HG02763 (cell line): ENCODE measurements at regions not wholly inside any gene's neighbourhood (a gene's known extent, or its start where the extent isn't known, plus 50 kb on each side); places are given as distances from the start of the nearest gene placed in this dataset.

Source experiments
- ATAC-seq: cut with Tn5 transposase; IDR thresholded peaks from one replicate; pipeline ENCODE4 v1.9.1; 2021; ENCODE audit warnings: mild to moderate bottlenecking, moderate library complexity; ENCODE audit not compliant: unreplicated experiment

DNA sequence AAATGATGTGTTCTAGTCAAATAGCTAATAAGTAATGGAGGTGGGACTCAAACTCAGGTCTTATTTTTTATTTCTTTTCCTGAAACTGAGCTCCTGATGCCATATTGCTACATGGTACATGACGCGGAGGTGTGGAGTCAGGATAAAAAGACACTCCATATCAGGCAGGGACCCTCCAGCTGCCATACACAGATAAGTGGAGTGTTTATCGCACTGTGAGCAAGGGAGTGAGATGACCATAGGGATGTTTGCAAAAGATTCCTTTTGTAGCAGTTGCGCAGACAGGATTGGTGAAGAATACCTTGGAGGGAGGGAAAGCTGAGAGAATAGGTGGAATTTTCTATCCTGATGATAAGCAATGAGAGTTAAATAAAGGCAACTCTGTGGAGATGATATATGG is 657.2 kb downstream of the RNF144A start:
- ATAC-seq: no peak

DNA sequence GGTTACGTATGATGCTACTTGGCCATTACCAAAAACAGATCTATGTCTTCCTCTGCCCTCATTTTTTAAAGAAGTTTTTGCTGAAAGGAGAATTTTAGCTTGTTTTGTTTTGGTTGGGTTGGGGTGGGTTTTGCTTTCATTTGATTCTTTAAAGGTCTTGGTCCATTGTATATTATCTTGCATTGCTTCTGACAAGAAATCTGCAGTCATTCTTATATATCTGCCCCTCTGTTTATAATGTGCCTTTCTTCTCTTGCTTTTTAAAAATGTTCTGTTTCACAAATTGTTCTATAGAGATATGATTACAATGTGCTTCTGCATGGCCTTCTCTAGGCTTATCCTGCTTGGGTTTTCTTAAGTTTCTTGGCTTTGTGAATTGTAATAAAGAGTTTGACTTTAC is 660.6 kb downstream of the RNF144A start:
- no peak for ATAC-seq

GRCh38 chr2:7584017-7584416 is 666.8 kb downstream of the RNF144A start:
- ATAC-seq: no peak

- ATAC-seq: no peak
Observed at GRCh38 chr2:7586898-7587297, 669.7 kb downstream of the RNF144A start.

DNA sequence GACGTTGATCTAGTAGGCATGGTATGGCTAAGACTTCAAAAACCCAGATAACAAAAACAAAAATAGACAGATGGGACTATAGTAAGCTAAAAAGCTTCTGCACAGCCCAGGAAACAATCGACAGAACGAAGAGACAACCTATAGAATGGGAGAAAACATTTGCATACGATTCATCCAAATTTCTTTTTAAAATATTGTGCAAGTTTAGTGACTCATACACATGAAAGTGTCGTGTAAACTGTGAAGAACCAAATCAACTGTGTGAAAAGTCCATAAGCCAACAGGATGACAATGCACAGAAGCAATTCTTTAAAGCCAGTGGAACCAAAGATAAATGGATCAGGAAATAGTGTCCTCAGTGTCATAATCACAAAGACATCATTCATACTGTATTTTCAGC is 671.1 kb downstream of the RNF144A start:
- ATAC-seq: no peak

DNA sequence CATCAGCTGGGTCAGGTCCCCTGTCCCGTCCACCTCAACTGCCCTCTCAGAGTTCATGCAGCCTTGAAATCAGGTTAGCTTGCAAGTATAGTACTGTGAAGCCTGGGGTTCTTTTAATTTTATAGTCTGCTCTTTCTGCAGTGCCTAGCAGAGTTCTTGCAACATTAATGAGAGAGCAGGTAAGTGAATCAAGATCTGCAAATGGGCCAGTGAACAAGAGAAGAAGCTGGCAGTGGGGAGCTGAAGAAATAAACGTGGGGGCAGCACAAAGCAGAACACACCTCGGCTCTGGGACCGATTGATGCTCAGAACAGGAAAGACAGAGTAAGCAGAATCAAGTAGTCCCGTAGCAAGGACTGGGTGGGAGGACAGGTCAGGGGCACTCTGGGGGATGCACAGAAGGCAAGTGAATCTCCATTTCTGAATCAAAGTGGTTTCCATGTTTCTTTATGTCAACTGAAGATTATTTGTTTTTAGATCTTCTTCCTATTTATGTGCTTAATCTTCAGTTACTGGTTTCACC is 675.5 kb downstream of the RNF144A start:
- ATAC-seq: no peak

GRCh38 chr2:7593360-7593759 is 676.1 kb downstream of the RNF144A start:
- ATAC-seq: no peak

GRCh38 chr2:7594211-7594610 is 677.0 kb downstream of the RNF144A start:
- ATAC-seq: no peak

DNA sequence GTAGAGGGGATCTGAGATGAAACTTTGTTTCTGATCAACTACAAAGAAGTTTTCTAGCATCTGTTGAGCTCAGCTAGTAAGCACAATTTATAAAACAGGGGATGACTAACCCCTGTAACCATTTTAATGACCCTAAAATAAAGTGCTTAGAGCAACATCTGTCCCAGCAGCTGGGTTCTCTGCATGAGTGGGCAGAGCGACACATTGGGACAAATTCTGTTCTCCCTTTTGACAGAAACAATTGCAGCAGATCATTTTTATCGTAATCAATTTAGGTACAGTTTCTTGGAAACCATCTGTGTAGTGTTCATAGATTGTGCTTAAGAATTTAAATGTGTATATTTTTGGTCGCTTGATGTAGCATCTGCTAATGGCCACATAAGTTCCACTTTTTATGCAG is 678.0 kb downstream of the RNF144A start:
- no peak for ATAC-seq

DNA sequence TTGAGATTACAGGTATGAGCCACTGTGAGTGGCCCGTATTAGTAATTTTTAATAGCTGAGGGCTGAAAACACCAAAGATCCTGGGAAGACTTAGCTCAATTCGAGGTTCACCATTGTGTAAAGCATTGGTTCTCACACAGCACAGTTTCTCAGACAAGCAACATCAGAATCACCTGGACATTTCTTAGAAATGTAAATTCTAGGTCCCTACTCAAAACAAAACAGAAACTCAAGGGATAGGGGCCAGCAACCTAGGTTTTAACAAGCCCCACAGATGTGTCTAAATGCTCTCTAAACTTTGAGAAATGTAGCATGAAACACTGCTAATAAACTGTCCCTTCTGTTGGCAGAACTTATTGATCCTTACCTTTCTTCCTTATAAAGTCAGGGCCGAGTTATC is 681.2 kb downstream of the RNF144A start:
- no peak for ATAC-seq

- ATAC-seq: no peak
Observed at GRCh38 chr2:7599462-7600258, 682.4 kb downstream of the RNF144A start.

DNA sequence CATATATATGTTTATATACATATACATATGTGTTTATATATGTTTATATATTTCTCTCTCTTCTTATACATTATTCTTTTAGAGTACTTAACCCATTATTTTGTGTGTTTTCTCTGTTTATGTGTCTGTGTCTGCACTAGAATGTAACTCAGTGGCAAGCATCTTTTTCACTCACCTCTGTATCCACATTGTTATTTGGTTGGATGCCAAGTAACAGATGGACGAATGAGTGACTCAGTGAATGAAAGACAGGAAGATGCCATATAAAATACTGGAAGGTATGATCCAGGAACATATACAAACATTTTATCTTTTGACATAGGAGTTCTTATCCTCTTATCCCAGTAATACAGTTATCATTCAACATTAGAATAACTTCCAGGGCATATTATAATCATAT is 684.8 kb downstream of the RNF144A start:
- no peak for ATAC-seq

DNA sequence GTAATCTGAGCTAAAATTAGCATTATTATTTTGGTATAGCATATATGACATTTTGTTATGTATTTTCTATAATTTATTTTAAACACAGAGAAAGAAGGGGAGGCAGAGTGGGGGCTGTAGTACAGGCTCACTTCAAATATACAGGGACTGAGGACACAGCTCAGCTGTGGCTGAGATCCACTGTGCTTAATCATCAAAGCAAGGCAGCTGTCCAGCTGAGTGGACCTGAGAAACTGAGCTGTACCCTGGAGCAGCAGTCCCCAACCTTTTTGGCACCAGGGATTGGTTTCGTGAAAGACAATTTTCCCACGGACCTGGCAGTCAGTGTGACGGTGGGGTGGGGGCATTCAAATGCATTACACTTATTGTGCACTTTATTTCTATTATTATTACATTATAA is 687.2 kb downstream of the RNF144A start:
- ATAC-seq: no peak

DNA sequence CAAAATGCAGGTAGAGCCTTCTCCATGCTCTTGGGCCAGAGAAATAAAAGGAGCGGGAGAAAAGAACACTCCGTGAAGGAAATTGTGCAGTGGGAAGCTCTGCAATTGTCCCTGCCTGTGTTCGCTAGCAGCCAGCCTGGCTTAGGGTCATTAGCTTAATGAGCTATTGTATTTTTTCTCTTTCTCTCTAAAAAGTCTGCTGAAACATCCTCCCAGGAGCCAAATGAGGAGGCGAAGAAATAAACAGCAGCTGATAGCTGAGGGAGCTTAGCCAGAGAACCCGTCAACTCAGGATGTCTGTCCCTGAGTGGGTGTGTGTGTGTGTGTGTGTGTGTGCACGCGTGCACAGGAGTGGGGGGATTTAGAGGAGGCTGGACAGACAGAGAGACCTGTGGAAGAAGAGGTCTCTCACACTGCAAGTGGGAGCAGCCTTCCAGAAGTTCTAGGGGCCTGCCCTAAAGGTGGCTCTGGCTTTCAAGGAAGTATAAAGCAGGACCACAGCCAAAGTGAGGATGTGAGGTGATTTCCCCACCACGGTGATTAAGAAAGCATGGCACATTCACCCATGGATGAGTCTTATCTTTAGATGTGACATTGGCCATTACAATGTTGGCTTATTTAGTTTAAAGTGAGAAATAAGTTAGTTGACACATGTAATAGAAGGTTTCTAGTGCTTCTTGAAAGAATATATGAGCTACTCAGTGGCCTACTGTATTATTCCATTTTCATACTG is 690.4 kb downstream of the RNF144A start:
- no peak for ATAC-seq

- ATAC-seq: no peak
Observed at GRCh38 chr2:7609556-7609955, 692.3 kb downstream of the RNF144A start.

- ATAC-seq: no peak
Observed at GRCh38 chr2:7609974-7610373, 692.8 kb downstream of the RNF144A start.

- no peak for ATAC-seq
Observed at GRCh38 chr2:7611750-7612149, 694.5 kb downstream of the RNF144A start.

DNA sequence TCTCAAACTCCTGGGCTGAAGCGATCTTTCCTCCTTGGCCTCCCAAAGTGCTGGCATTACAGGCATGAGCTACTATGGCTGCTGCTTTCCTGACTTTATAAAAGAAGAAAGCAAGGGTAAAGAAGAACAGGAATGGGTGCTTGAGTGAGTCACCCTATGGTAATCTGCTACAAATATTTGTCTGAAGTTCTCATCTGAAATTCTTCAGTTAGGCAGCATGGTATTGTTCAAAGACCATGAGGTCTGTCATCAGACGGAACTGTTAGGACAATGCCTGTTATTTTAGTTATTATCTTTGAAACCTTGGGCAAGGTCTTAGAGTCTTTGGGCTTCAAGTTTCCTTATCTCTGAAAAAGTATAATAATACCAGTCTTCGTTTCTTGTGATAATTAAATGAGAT is 695.8 kb downstream of the RNF144A start:
- ATAC-seq: no peak

- no peak for ATAC-seq
Observed at GRCh38 chr2:7613831-7614230, 696.6 kb downstream of the RNF144A start.

- no peak for ATAC-seq
Observed at GRCh38 chr2:7618031-7618430, 700.8 kb downstream of the RNF144A start.

DNA sequence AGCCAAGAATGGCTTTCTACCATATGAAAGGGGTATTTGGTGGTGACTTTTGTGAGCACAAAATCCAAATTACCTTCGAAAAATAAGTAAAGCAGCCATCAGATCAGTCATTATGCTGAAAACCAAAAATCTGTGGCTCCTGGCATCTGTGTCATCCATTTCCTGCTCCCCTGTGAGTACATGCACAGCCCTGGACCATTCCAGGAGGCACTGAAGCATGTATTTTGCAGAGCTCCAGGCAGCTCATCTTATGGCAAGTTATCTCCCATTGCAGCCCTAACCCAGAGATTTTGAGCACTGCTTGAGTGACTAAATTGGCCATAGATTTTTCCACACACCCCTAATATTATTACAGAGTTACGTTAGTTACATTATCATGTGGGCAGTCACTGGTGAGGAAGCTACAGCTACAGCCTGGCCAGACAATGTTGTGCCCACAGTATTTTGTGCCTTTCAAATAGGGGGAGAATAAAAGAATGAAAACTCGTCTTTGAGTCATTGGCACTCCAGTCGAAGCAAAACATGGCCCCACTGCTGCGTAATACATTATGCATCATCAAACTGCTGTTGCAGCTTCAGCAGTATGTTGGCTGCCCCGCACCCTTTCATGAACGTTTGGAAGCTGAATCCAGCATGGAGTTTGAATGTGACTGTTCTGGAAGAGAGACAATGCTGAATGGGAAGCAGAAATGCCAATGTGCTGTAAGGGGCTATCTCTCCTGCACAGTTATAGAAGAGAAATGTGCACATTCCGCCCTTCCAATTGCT is 702.2 kb downstream of the RNF144A start:
- no peak for ATAC-seq
